COLO668 (cell line): ENCODE measurements at regions not wholly inside any gene's neighbourhood (a gene's known extent, or its start where the extent isn't known, plus 50 kb on each side); places are given as distances from the start of the nearest gene placed in this dataset.

Experiments used
- DNase-seq: peaks from one replicate; lab custom pipeline; 2025; ENCODE audit not compliant: unreplicated experiment; lab: John Stamatoyannopoulos, UW

- no peak for DNase-seq
Observed at GRCh38 chr5:67259548-67260215, 63.1 kb upstream of the CD180 start.

GRCh38 chr5:67257500-67257899, 60.9 kb upstream of the CD180 start:
- DNase-seq, result no peak

- DNase-seq, result no peak
Observed at GRCh38 chr5:67257077-67257476, 60.5 kb upstream of the CD180 start.

GRCh38 chr5:67255881-67256280, 59.3 kb upstream of the CD180 start:
- no peak for DNase-seq

GRCh38 chr5:67253911-67254310, 57.3 kb upstream of the CD180 start:
- DNase-seq, result no peak

- DNase-seq, result no peak
Observed at GRCh38 chr5:67249590-67249895, 52.9 kb upstream of the CD180 start.

- no peak for DNase-seq
Observed at GRCh38 chr5:67248703-67249589, 52.3 kb upstream of the CD180 start.

- no peak for DNase-seq
Observed at GRCh38 chr5:67246546-67247268, 50.1 kb upstream of the CD180 start.
